HepG2 (cell line): ENCODE measurements at regions not wholly inside any gene's neighbourhood (a gene's known extent, or its start where the extent isn't known, plus 50 kb on each side); places are given as distances from the start of the nearest gene placed in this dataset.

Experiments used
- ARID5B ChIP-seq: IDR thresholded peaks from 2 replicates; pipeline ENCODE4 v1.4.0; 2020; ENCODE audit warnings: mild to moderate bottlenecking, missing genetic modification reagents
- BCL3 ChIP-seq: sonication (generic); formaldehyde crosslinking; IDR thresholded peaks from 2 replicates; pipeline ENCODE4 v1.5.1; 2020; ENCODE audit warnings: mild to moderate bottlenecking, missing genetic modification reagents, moderate library complexity
- FOXM1 ChIP-seq: sonication (generic); formaldehyde crosslinking; IDR thresholded peaks from 2 replicates; pipeline ENCODE4 v1.5.0; 2020; ENCODE audit warnings: missing genetic modification reagents
- HDAC2 ChIP-seq: sonication (generic); formaldehyde crosslinking; IDR thresholded peaks from 2 replicates; pipeline ENCODE4 v1.4.0; 2020; ENCODE audit warnings: missing genetic modification reagents
- HNF1B ChIP-seq: sonication (generic); formaldehyde crosslinking; IDR thresholded peaks from 2 replicates; pipeline ENCODE4 v1.5.1; 2020; ENCODE audit warnings: mild to moderate bottlenecking, moderate library complexity, missing genetic modification reagents
- PTBP1 ChIP-seq: fragments of 200-400 bp; formaldehyde crosslinking; IDR thresholded peaks from 2 replicates; pipeline ENCODE4 v1.6.1; 2018; ENCODE audit warnings: low read length, low read depth; ENCODE audit not compliant: poor library complexity, severe bottlenecking
- SOX6 ChIP-seq, 2 experiments: fragments of 450-650 bp in 1 of 2; sonication (generic) in 1 of 2; formaldehyde crosslinking in 1 of 2; IDR thresholded peaks; 2 replicates each; pipeline versions ENCODE4 v1.4.0 to v1.6.1; 2017 to 2020; ENCODE audit warnings: antibody characterized with exemption in 1 of 2, mild to moderate bottlenecking in 1 of 2, missing genetic modification reagents in 1 of 2
- TCF12 ChIP-seq, 2 experiments: fragments of 450-650 bp in 1 of 2; sonication (generic) in 1 of 2; formaldehyde crosslinking in 1 of 2; IDR thresholded peaks; 2 replicates each; pipeline versions ENCODE4 v1.6.1 to v1.8.0; 2017 to 2022; ENCODE audit warnings: antibody characterized with exemption in 1 of 2, mild to moderate bottlenecking in 1 of 2, missing genetic modification reagents in 1 of 2, moderate library complexity in 1 of 2
- ZBTB33 ChIP-seq: sonication (generic); formaldehyde crosslinking; IDR thresholded peaks from 2 replicates; pipeline ENCODE4 v1.4.0; 2020; ENCODE audit warnings: missing genetic modification reagents
- ZBTB46 ChIP-seq: sonication (generic); formaldehyde crosslinking; IDR thresholded peaks from 2 replicates; pipeline ENCODE4 v1.4.0; 2020; ENCODE audit warnings: mild to moderate bottlenecking, missing genetic modification reagents, borderline replicate concordance
- ZNF234 ChIP-seq: sonication (generic); formaldehyde crosslinking; conservative IDR thresholded peaks from 2 replicates; pipeline ENCODE4 v1.5.1; 2020; ENCODE audit warnings: mild to moderate bottlenecking, missing genetic modification reagents
- ZNF292 ChIP-seq: sonication (generic); formaldehyde crosslinking; IDR thresholded peaks from 2 replicates; pipeline ENCODE4 v1.8.1; 2022; ENCODE audit warnings: mild to moderate bottlenecking, low read depth, missing genetic modification reagents, borderline replicate concordance
- ZNF562 ChIP-seq: sonication (generic); formaldehyde crosslinking; IDR thresholded peaks from 2 replicates; pipeline ENCODE4 v1.8.0; 2022; ENCODE audit warnings: missing genetic modification reagents, borderline replicate concordance
- ZNF563 ChIP-seq: sonication (generic); formaldehyde crosslinking; IDR thresholded peaks from 2 replicates; pipeline ENCODE4 v1.8.0; 2022; ENCODE audit warnings: mild to moderate bottlenecking, moderate library complexity, missing genetic modification reagents

GRCh38 chr12:124369055-124369826 lies 74.3 kb downstream of the RFLNA start (continued):
- no peak for TF ChIP-seq SOX6 (IDR thresholded peaks at IDR 0.05)
- TF ChIP-seq SOX6 (CRISPR knock-in tag; IDR thresholded peaks at IDR 0.05), result peak; percentile 80
- peak; percentile 61; the same call in 1 of the 2 replicates for TF ChIP-seq ARID5B (CRISPR knock-in tag)
- no peak for TF ChIP-seq ZNF234 (CRISPR knock-in tag)
- TF ChIP-seq ZNF563 (CRISPR knock-in tag), result peak; percentile 66; the same call in 1 of the 2 replicates
- peak; percentile 86 for TF ChIP-seq ZBTB33 (CRISPR knock-in tag)
- peak; percentile 90 for TF ChIP-seq ZNF292 (CRISPR knock-in tag)
- 0 out of 2 replicates have a peak, but pooled peaks have one; percentile 41 for TF ChIP-seq BCL3 (CRISPR knock-in tag)
- peak; percentile 88; the same call in 1 of the 2 replicates for TF ChIP-seq HDAC2 (CRISPR knock-in tag)
- no peak for TF ChIP-seq ZNF562
- no peak for TF ChIP-seq FOXM1 (CRISPR knock-in tag)
- no peak for TF ChIP-seq ZBTB46 (CRISPR knock-in tag)
- no peak for TF ChIP-seq TCF12 (IDR thresholded peaks at IDR 0.05)
- no peak for TF ChIP-seq TCF12 (CRISPR knock-in tag; IDR thresholded peaks at IDR 0.05)
- peak; percentile 82 for TF ChIP-seq HNF1B (CRISPR knock-in tag)
- TF ChIP-seq PTBP1, result no peak
